Common myeloid progenitor, CD34-positive (primary cell): ENCODE measurements at regions not wholly inside any gene's neighbourhood (a gene's known extent, or its start where the extent isn't known, plus 50 kb on each side); places are given as distances from the start of the nearest gene placed in this dataset.

Source experiments
- CTCF ChIA-PET: fragments of 350-600 bp; sonication (Branson Sonifier 250); formaldehyde crosslinking; loops from one replicate; lab custom pipeline; 2021; ENCODE audit warnings: antibody characterized with exemption; lab: Charles Lee
- POLR2A ChIA-PET: fragments of 350-600 bp; sonication (Branson Sonifier 250); formaldehyde crosslinking; loops from one replicate; lab custom pipeline; 2021; ENCODE audit warnings: antibody characterized with exemption; lab: Charles Lee
- DNase-seq, 3 donors: peaks; one replicate each; pipeline versions ENCODE4 v3.0.0 to v3.0.0-alpha.2; 2013
- H3K27ac ChIP-seq, 2 experiments: 1 replicate in 1 of 2; 2 replicates in 1 of 2; pipeline ENCODE4 v1.7.0; 2013; ENCODE audit warnings: inconsistent platforms in 2 of 2, low read length in 2 of 2, mild to moderate bottlenecking in 2 of 2, low read depth in 1 of 2, moderate library complexity in 1 of 2; ENCODE audit not compliant: severe bottlenecking in 2 of 2, insufficient read depth in 1 of 2, poor library complexity in 1 of 2
- H3K27me3 ChIP-seq, 5 experiments: replicated peaks in 2 of 5; 1 replicate in 3 of 5; 2 replicates in 2 of 5; pipeline versions ENCODE4 v1.6.1 to v1.7.0; 2013; ENCODE audit warnings: low read length in 4 of 5, mild to moderate bottlenecking in 2 of 5, moderate library complexity in 2 of 5, inconsistent platforms in 1 of 5; ENCODE audit not compliant: insufficient read depth in 5 of 5, control insufficient read depth in 4 of 5
- H3K36me3 ChIP-seq, 4 experiments: 1 replicate in 2 of 4; 2 replicates in 2 of 4; pipeline versions ENCODE4 v1.6.1 to v1.7.0; 2013; ENCODE audit warnings: low read length in 3 of 4, control low read depth in 1 of 4, mild to moderate bottlenecking in 1 of 4; ENCODE audit not compliant: control insufficient read depth in 4 of 4, insufficient read depth in 4 of 4
- H3K4me1 ChIP-seq, 4 experiments: 1 replicate in 3 of 4; 2 replicates in 1 of 4; pipeline versions ENCODE4 v1.6.1 to v1.7.1; 2013; ENCODE audit warnings: low read length in 3 of 4, mild to moderate bottlenecking in 3 of 4, control low read depth in 1 of 4, inconsistent platforms in 1 of 4, moderate library complexity in 1 of 4; ENCODE audit not compliant: control insufficient read depth in 4 of 4, insufficient read depth in 4 of 4; ENCODE audit errors: control extremely low read depth in 1 of 4
- H3K4me3 ChIP-seq, 7 experiments: 1 replicate in 4 of 7; 2 replicates in 3 of 7; pipeline versions ENCODE4 v1.5.1 to v1.7.0; 2013; ENCODE audit warnings: mild to moderate bottlenecking in 7 of 7, low read length in 6 of 7, moderate library complexity in 6 of 7, inconsistent platforms in 2 of 7, low read depth in 2 of 7, control low read depth in 1 of 7; ENCODE audit not compliant: insufficient read depth in 4 of 7, control insufficient read depth in 1 of 7; ENCODE audit errors: extremely low read depth in 1 of 7
- H3K9me3 ChIP-seq, 5 experiments: 1 replicate in 4 of 5; 2 replicates in 1 of 5; pipeline versions ENCODE4 v1.6.1 to v1.7.1; 2013; ENCODE audit warnings: low read length in 4 of 5, mild to moderate bottlenecking in 2 of 5, inconsistent platforms in 1 of 5, low read depth in 1 of 5, moderate library complexity in 1 of 5; ENCODE audit not compliant: control insufficient read depth in 4 of 5, insufficient read depth in 2 of 5; ENCODE audit errors: control extremely low read depth in 1 of 5
- WGBS: methylation state at CpG from one replicate; pipeline ENCODE4 v1.1.5; 2013; ENCODE audit not compliant: insufficient coverage; 5-methylcytosine and 5-hydroxymethylcytosine counted together

DNA sequence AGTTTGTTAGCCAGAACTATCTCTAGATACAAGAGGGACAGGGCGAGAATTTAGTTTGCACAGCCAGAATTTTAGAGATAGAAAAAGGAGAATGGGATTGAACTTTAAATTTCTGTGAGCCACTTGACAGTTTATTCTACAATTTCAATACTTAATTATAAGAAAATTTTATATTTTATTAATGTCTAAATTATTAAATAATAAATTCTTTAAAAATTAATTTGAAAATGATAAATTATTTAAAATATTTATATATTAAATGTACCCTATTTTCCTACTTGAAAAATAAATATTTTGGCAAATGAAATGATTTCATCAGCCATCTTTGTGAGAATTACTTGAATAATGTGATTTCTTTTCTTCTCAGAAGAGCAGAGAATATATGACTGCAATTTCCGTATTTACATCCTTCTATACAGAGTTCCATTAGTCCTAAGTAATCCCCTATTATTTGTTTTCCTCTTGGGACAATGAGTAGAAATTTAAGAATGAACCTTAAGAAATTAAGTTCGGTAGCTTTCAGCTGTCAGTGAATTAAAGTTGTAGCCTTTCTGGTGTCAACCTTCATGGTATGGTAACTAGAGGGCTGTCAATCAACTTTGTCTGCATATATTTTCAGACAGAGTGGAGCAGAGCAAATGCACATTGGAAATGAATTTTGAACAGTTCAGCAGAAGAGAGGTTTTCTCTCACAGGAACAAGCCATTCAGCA is 763.9 kb downstream of the PCDH18 start:
- POLR2A ChIA-PET = no interaction called here
- no peak for DNase-seq

DNA sequence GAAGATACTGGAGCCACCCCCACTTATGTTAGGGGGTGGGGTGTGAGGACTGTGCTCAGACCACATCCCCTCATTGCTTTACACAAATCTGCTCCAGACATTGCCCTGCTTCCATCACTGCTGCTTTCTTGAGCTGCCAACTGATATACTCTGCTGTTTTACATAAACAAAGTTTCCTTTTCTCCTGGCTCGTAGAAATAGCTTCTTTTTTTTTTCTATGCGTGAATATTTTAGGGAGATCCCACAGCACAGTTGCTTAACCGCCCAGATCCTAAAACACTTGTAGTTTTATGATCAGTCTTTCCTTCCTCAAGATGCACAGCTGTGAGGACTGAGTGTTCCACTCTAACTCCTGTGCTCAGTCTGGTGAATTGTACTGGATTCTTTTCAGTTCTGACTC is 768.4 kb downstream of the PCDH18 start:
- WGBS = 100% methylated on average over 2 of the region's 3 CpGs
- ChIA-PET CTCF (interaction anchor here (0.6 kb wide), 1 partner anchor 1547 kb away, joined by 3 read pairs; no protein-coding TSS in a partner anchor), POLR2A (no interaction called here)
- DNase-seq = no peak
- Histone ChIP-seq H3K9me3 (no peaks in the 10 kb centered on the region), H3K27me3 (no peaks in the 10 kb centered on the region), H3K36me3 (no peaks in the 10 kb centered on the region), H3K27ac (no peak overlapping the region), H3K4me1 (no peaks in the 10 kb centered on the region), H3K4me3 (no peak overlapping the region)

More for the DNA sequence above, 763.9 kb downstream of the PCDH18 start:
- no peaks in the 10 kb centered on the region for H3K4me1 ChIP-seq
- no peaks in the 10 kb centered on the region for H3K9me3 ChIP-seq
- no peaks in the 10 kb centered on the region for H3K27me3 ChIP-seq
- H3K27ac ChIP-seq = no peak overlapping the region
- WGBS = 100% methylated on average over 1 of the region's 3 CpGs
- CTCF ChIA-PET = no interaction called here
- H3K4me3 ChIP-seq = no peak overlapping the region
- H3K36me3 ChIP-seq = no peaks in the 10 kb centered on the region

DNA sequence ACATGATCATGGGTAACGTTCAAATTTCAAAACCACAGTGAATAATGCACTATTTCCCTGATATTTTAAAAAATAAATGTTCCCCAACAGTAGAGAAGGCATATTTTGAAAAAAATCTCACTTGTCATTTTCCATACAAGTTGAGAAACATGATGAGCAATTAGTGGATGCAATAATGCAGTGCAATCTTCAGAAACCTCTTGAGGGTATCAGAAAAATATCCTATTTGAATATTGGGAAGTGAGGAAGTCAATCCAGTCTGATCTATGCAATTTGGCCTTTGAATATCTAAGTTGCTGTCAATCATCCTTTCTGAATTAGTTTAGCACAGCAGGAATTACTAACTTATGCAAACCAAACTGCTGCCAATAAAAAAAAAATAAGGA is 776.8 kb downstream of the PCDH18 start:
- no CpG with 5 or more reads among the region's 1 CpG for WGBS
- no peaks in the 10 kb centered on the region for H3K9me3 ChIP-seq
- H3K4me3 ChIP-seq = no peak overlapping the region
- ChIA-PET CTCF (no interaction called here), POLR2A (no interaction called here)
- no peak for DNase-seq
- H3K27me3 ChIP-seq = no peaks in the 10 kb centered on the region
- no peak overlapping the region for H3K27ac ChIP-seq
- no peaks in the 10 kb centered on the region for H3K4me1 ChIP-seq
- H3K36me3 ChIP-seq = no peaks in the 10 kb centered on the region

DNA sequence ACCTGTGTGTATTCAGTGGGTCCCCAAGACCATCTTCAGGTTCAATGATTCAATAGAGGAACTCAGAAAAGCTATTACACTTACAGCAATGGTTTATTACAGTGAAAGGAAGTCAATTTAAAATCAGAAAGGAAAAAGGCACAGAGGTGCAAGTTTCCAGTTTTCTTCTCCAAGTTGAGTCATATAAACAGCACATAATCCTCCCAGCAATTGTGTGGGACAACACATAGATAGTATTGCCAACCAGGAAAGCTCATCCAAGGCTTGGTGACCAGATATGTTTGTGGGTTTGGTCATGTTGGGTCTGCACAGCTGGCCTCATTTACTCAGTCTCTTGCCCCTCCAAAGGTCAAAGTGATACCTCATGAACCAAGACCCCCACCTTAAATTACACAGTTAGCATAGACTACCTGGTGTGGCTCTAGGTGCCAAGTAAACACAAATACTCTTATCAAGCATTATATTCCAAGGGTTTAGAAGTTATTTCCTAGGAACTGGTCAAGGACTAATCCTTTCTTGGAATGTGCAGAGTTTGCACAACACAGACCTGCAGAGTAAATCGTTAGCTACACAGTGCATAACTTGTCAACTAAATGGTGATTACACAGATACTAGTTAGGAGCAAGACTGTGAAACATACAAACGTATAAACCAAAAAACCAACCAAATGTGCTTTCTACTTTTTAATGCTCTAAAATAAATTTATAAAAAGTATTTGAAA is 777.3 kb downstream of the PCDH18 start:
- WGBS = 100% methylated on average over 1 of the region's 2 CpGs
- POLR2A ChIA-PET = no interaction called here

DNA sequence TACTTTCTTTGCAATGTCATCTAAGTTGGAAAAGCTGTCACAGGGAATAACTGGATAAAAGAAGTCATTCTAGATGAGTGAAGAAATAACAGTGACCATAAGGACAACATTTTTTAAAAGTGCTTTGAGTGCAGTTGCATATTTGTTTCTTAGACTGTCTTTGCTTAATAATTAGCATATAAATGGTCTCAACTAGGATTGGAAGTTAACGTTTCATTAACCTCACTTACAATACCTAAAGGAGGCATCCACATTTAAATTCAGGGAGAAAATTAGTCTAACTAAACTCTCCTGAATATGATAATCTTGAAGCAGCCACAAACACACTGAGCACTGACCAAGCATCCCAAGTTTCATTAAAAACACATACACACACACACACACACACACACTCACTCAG is 780.7 kb downstream of the PCDH18 start:
- ChIA-PET POLR2A (no interaction called here), CTCF (no interaction called here)
- Histone ChIP-seq H3K9me3 (no peaks in the 10 kb centered on the region), H3K27me3 (no peaks in the 10 kb centered on the region), H3K36me3 (no peaks in the 10 kb centered on the region), H3K4me3 (no peak overlapping the region), H3K4me1 (no peaks in the 10 kb centered on the region), H3K27ac (no peak overlapping the region)
- no CpG with 5 or more reads among the region's 1 CpG for WGBS
- no peak for DNase-seq

More for the DNA sequence above, 777.3 kb downstream of the PCDH18 start:
- H3K4me3 ChIP-seq = no peak overlapping the region
- CTCF ChIA-PET = no interaction called here
- no peak overlapping the region for H3K27ac ChIP-seq
- H3K9me3 ChIP-seq = no peaks in the 10 kb centered on the region
- no peak for DNase-seq
- H3K4me1 ChIP-seq = no peaks in the 10 kb centered on the region
- H3K36me3 ChIP-seq = no peaks in the 10 kb centered on the region
- H3K27me3 ChIP-seq = no peaks in the 10 kb centered on the region

DNA sequence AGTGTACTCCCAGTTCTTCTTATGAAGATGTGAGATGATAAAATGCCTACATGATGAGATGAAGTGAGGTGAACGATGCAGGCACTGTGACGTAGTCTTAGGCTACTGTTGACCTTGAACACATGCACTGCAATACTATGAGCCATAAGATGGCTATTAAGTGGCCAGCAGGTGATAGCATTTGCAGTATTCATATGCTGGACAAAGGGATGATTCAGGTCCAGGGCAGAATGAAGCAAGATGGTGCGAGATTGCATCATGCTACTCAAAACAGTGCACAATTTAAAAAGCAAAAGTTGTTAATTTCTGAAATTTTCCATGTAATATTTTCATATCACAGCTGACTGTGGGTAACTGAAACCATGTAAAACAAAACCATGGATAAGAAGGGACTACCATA is 781.4 kb downstream of the PCDH18 start:
- ChIA-PET POLR2A (no interaction called here), CTCF (no interaction called here)
- DNase-seq = no peak
- Histone ChIP-seq H3K4me3 (no peak overlapping the region), H3K27me3 (no peaks in the 10 kb centered on the region), H3K27ac (no peak overlapping the region), H3K4me1 (no peaks in the 10 kb centered on the region), H3K9me3 (no peaks in the 10 kb centered on the region), H3K36me3 (no peaks in the 10 kb centered on the region)
- WGBS = 100% methylated on average over 1 of the region's 3 CpGs

DNA sequence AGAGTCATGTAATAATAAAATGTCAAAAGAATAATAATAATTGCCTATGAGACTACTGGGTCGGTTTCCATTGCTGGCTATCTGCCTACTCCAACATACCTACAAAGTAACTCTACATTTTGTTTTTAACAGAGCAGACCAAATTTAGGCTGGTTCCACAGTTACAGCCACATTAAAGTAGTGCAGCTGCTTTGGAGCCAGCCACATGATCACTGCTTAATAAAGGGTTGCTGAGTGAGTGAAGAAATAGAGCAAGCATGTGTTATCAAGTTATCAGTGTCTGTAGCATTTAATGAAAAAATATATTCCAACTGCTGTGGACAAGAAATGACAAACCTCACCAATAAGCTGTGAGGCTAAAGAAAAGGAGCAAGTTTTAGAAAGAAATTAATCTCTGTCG is 782.3 kb downstream of the PCDH18 start:
- Histone ChIP-seq H3K27ac (no peak overlapping the region), H3K4me3 (no peak overlapping the region), H3K36me3 (no peaks in the 10 kb centered on the region), H3K9me3 (no peaks in the 10 kb centered on the region), H3K27me3 (no peaks in the 10 kb centered on the region), H3K4me1 (no peaks in the 10 kb centered on the region)
- WGBS = 100% methylated on average over 1 of the region's 2 CpGs
- POLR2A ChIA-PET = no interaction called here
- DNase-seq = no peak
- CTCF ChIA-PET = interaction anchor here (0.7 kb wide), 1 partner anchor 12 kb away, joined by 3 read pairs; no protein-coding TSS in a partner anchor
